SK-N-SH (cell line): ENCODE measurements at regions not wholly inside any gene's neighbourhood (a gene's known extent, or its start where the extent isn't known, plus 50 kb on each side); places are given as distances from the start of the nearest gene placed in this dataset.

Experiments
- CHD2 ChIP-seq: fragments of 150-350 bp; IDR thresholded peaks from 2 replicates; pipeline ENCODE4 v1.6.1; 2018; ENCODE audit warnings: low read length; ENCODE audit not compliant: partially characterized antibody
- CTCF ChIP-seq: fragments of 200-600 bp; sonication (generic); IDR thresholded peaks from 2 replicates; pipeline ENCODE4 v1.6.1; 2017; ENCODE audit warnings: antibody characterized with exemption, mild to moderate bottlenecking, moderate library complexity
- EP300 ChIP-seq, 2 experiments: IDR thresholded peaks; 2 replicates each; pipeline versions ENCODE4 v1.4.0 to v1.6.1; 2012; ENCODE audit warnings: borderline replicate concordance in 1 of 2, low read depth in 1 of 2, low read length in 1 of 2
- EZH2phosphoT487 ChIP-seq: fragments of 200-600 bp; sonication (generic); IDR thresholded peaks from 2 replicates; pipeline ENCODE4 v1.6.1; 2017; ENCODE audit warnings: low read depth, mixed run types, mild to moderate bottlenecking, antibody characterized with exemption, moderate library complexity, borderline replicate concordance
- JUND ChIP-seq: IDR thresholded peaks from 2 replicates; pipeline ENCODE4 v1.4.0; 2012
- MXI1 ChIP-seq: IDR thresholded peaks from 2 replicates; pipeline ENCODE4 v1.6.1; 2012; ENCODE audit warnings: mild to moderate bottlenecking, low read depth, low read length, improper control_type of control experiment
- POLR2AphosphoS5 ChIP-seq: IDR thresholded peaks from 2 replicates; pipeline ENCODE4 v1.6.1; 2012; ENCODE audit warnings: low read depth, low read length
- REST ChIP-seq: IDR thresholded peaks from 2 replicates; pipeline ENCODE4 v1.6.1; 2012; ENCODE audit warnings: mild to moderate bottlenecking, low read depth, low read length, moderate library complexity
- RFX5 ChIP-seq: IDR thresholded peaks from 2 replicates; pipeline ENCODE4 v1.6.1; 2012; ENCODE audit warnings: mild to moderate bottlenecking, improper control_type of control experiment, low read length
- SMC3 ChIP-seq: IDR thresholded peaks from 2 replicates; pipeline ENCODE4 v1.6.1; 2012; ENCODE audit warnings: low read depth, low read length, improper control_type of control experiment
- TAF1 ChIP-seq: IDR thresholded peaks from 2 replicates; pipeline ENCODE4 v1.6.1; 2012; ENCODE audit warnings: low read depth, mild to moderate bottlenecking, low read length, moderate library complexity, borderline replicate concordance
- USF2 ChIP-seq: fragments of 150-350 bp; IDR thresholded peaks from 2 replicates; pipeline ENCODE4 v1.6.1; 2017; ENCODE audit warnings: antibody characterized with exemption, low read length, low read depth, borderline replicate concordance

- TF ChIP-seq CTCF, result no peak
- no peak for TF ChIP-seq EZH2phosphoT487
- TF ChIP-seq RFX5, result no peak
- no peak for TF ChIP-seq POLR2AphosphoS5
- no peak for TF ChIP-seq SMC3
- TF ChIP-seq EP300 (IDR thresholded peaks at IDR 0.05; ENCODE audit: borderline replicate concordance in 1 of 2, low read depth in 1 of 2, low read length in 1 of 2), result no peak
- TF ChIP-seq REST, result no peak
- no peak for TF ChIP-seq TAF1
- no peak for TF ChIP-seq MXI1
- TF ChIP-seq CHD2, result no peak
- TF ChIP-seq USF2, result no peak
- TF ChIP-seq JUND, result no peak
These were observed 124.6 kb upstream of the CAMK1G start for GRCh38 chr1:209458921-209459320.
